ENCODE measurements at regions not wholly inside any gene's neighbourhood (a gene's known extent, or its start where the extent isn't known, plus 50 kb on each side); places are given as distances from the start of the nearest gene placed in this dataset.
A peak's percentile ranks its signal among the peaks of the same experiment; 100 is the strongest.

GRCh38 chr18:67104700-67105284 is 411.7 kb downstream of the DSEL start:
- Mint-ChIP-seq H3K9me3 (peaks cover 0 to 2% of the 10 kb centered on the region in 2 donors), H3K4me3 (no peak overlapping the region), H3K27ac (no peak overlapping the region), H3K4me1 (no peaks in the 10 kb centered on the region), H3K36me3 (no peaks in the 10 kb centered on the region), H3K27me3 (ENCODE audit: low read depth in 2 of 2) (no peaks in the 10 kb centered on the region)
- Histone ChIP-seq H3K4me3 (ENCODE audit: low read length) (no peak overlapping the region), H3K27ac (ENCODE audit: low read length) (no peak overlapping the region), H3K4me1 (ENCODE audit: control insufficient read depth, insufficient read depth, low read length) (no peaks in the 10 kb centered on the region), H3K9me3 (ENCODE audit: control insufficient read depth, insufficient read depth, low read length) (no peaks in the 10 kb centered on the region), H3K27me3 (ENCODE audit: control insufficient read depth, insufficient read depth, low read length) (no peaks in the 10 kb centered on the region), H3K36me3 (ENCODE audit: control insufficient read depth, insufficient read depth, low read length) (no peaks in the 10 kb centered on the region)
- TF ChIP-seq CTCF (IDR thresholded peaks at IDR 0.05): no peak
- peak in 1 of 2 donors; percentile 50 for DNase-seq
- ATAC-seq: no peak
- intact Hi-C loops (cut with micrococcal nuclease): no loop called here
- 48% methylated on average over 7 of the region's 7 CpGs for WGBS (ENCODE audit: insufficient coverage)

GRCh38 chr18:67094123-67094522 is 422.4 kb downstream of the DSEL start:
- Mint-ChIP-seq H3K4me1 (no peaks in the 10 kb centered on the region), H3K27ac (no peak overlapping the region)
- no peak for DNase-seq

GRCh38 chr18:67092141-67092540 is 424.4 kb downstream of the DSEL start:
- no peaks in the 10 kb centered on the region for H3K36me3 Mint-ChIP-seq
- Histone ChIP-seq H3K36me3 (ENCODE audit: control insufficient read depth, insufficient read depth, low read length) (no peaks in the 10 kb centered on the region), H3K27me3 (ENCODE audit: control insufficient read depth, insufficient read depth, low read length) (no peaks in the 10 kb centered on the region), H3K9me3 (ENCODE audit: control insufficient read depth, insufficient read depth, low read length) (no peaks in the 10 kb centered on the region), H3K4me1 (ENCODE audit: control insufficient read depth, insufficient read depth, low read length) (no peaks in the 10 kb centered on the region), H3K4me3 (ENCODE audit: low read length) (no peak overlapping the region), H3K27ac (ENCODE audit: low read length) (no peak overlapping the region)
- no peaks in the 10 kb centered on the region for H3K27me3 Mint-ChIP-seq (ENCODE audit: low read depth in 2 of 2)
- intact Hi-C loops (cut with micrococcal nuclease): no loop called here
- no peak for ATAC-seq
- no peak for DNase-seq
- no peak overlapping the region for H3K4me3 Mint-ChIP-seq
- no peak overlapping the region for H3K27ac Mint-ChIP-seq
- H3K9me3 Mint-ChIP-seq: peaks cover 6 to 10% of the 10 kb centered on the region in 2 donors
- WGBS (ENCODE audit: insufficient coverage): no CpG with 5 or more reads among the region's 1 CpG
- no peaks in the 10 kb centered on the region for H3K4me1 Mint-ChIP-seq
- TF ChIP-seq CTCF (IDR thresholded peaks at IDR 0.05): no peak

More at GRCh38 chr18:67094123-67094522, 422.4 kb downstream of the DSEL start:
- Mint-ChIP-seq H3K27me3 (ENCODE audit: low read depth in 2 of 2) (no peaks in the 10 kb centered on the region), H3K36me3 (no peaks in the 10 kb centered on the region), H3K4me3 (no peak overlapping the region), H3K9me3 (peaks cover 6 to 7% of the 10 kb centered on the region in 2 donors)
- Histone ChIP-seq H3K36me3 (ENCODE audit: control insufficient read depth, insufficient read depth, low read length) (no peaks in the 10 kb centered on the region), H3K4me3 (ENCODE audit: low read length) (no peak overlapping the region), H3K4me1 (ENCODE audit: control insufficient read depth, insufficient read depth, low read length) (no peaks in the 10 kb centered on the region), H3K27me3 (ENCODE audit: control insufficient read depth, insufficient read depth, low read length) (no peaks in the 10 kb centered on the region), H3K9me3 (ENCODE audit: control insufficient read depth, insufficient read depth, low read length) (no peaks in the 10 kb centered on the region), H3K27ac (ENCODE audit: low read length) (no peak overlapping the region)
- no peak for ATAC-seq
- no CpG with 5 or more reads among the region's 2 CpGs for WGBS (ENCODE audit: insufficient coverage)
- no peak for TF ChIP-seq CTCF (IDR thresholded peaks at IDR 0.05)
- intact Hi-C loops (cut with micrococcal nuclease): no loop called here

Data from natural killer cell (primary cell).